H1 (cell line): ENCODE measurements at regions not wholly inside any gene's neighbourhood (a gene's known extent, or its start where the extent isn't known, plus 50 kb on each side); places are given as distances from the start of the nearest gene placed in this dataset.

Experiments used
- CTCF ChIA-PET: fragments of 300-600 bp; sonication (Branson Sonifier 250); formaldehyde crosslinking; loops from one replicate; lab custom pipeline; 2021; ENCODE audit not compliant: partially characterized antibody; lab: Charles Lee
- POLR2A ChIA-PET: fragments of 300-600 bp; sonication (Branson Sonifier 250); formaldehyde crosslinking; loops from one replicate; lab custom pipeline; 2021; ENCODE audit warnings: inconsistent platforms; ENCODE audit not compliant: partially characterized antibody; lab: Charles Lee
- DNase-seq, 2 experiments: peaks; one replicate each; pipeline versions ENCODE4 v3.0.0 to v3.0.0-alpha.2; 2010 to 2022; ENCODE audit warnings: low spot score in 2 of 2, low read depth in 1 of 2, mixed read lengths in 1 of 2
- FAIRE-seq: peaks from 2 replicates; lab custom pipeline; 2011; peaks lifted over from hg19 to GRCh38; lab: Jason Lieb, UNC
- H2AFZ ChIP-seq: 2 replicates; pipeline ENCODE4 v1.8.1; 2012; ENCODE audit warnings: low read length, inconsistent platforms
- H2AK5ac ChIP-seq: 2 replicates; pipeline ENCODE4 v1.6.1; 2013; ENCODE audit warnings: low read depth, low read length
- H2BK120ac ChIP-seq: replicated peaks from 2 replicates; pipeline ENCODE3; 2013; ENCODE audit warnings: low read depth, low read length, inconsistent platforms
- H2BK12ac ChIP-seq: 2 replicates; pipeline ENCODE4 v1.6.1; 2013; ENCODE audit warnings: low read depth, low read length
- H2BK15ac ChIP-seq: 2 replicates; pipeline ENCODE4 v1.6.1; 2013; ENCODE audit warnings: low read length
- H2BK20ac ChIP-seq: 2 replicates; pipeline ENCODE4 v1.6.1; 2013; ENCODE audit warnings: low read length
- H2BK5ac ChIP-seq: 2 replicates; pipeline ENCODE4 v1.6.1; 2013; ENCODE audit warnings: low read depth, low read length
- H3K14ac ChIP-seq: 2 replicates; pipeline ENCODE4 v1.6.1; 2013; ENCODE audit warnings: inconsistent platforms; ENCODE audit not compliant: insufficient read length
- H3K18ac ChIP-seq: 2 replicates; pipeline ENCODE4 v1.6.1; 2013; ENCODE audit warnings: low read length; ENCODE audit errors: extremely low read depth
- H3K23ac ChIP-seq: 2 replicates; pipeline ENCODE4 v1.6.1; 2013; ENCODE audit warnings: inconsistent platforms; ENCODE audit not compliant: insufficient read length
- H3K23me2 ChIP-seq: 2 replicates; pipeline ENCODE4 v1.6.1; 2013; ENCODE audit warnings: low read depth, low read length
- H3K27ac ChIP-seq: 2 replicates; pipeline ENCODE4 v1.6.1; 2011; ENCODE audit warnings: low read depth, low read length, inconsistent platforms
- H3K27me3 ChIP-seq, 4 experiments: replicated peaks in 1 of 4; 1 replicate in 1 of 4; 2 replicates in 3 of 4; pipeline versions ENCODE4 v1.6.1 to v1.8.1; 2011 to 2013; ENCODE audit warnings: low read length in 3 of 4, mild to moderate bottlenecking in 3 of 4, inconsistent platforms in 2 of 4, mixed read lengths in 2 of 4, moderate library complexity in 1 of 4; ENCODE audit not compliant: control insufficient read depth in 3 of 4, insufficient read depth in 3 of 4; ENCODE audit errors: extremely low read depth in 1 of 4
- H3K36me3 ChIP-seq, 4 experiments: 2 replicates each; pipeline versions ENCODE4 v1.6.1 to v1.8.1; 2011 to 2013; ENCODE audit warnings: mild to moderate bottlenecking in 4 of 4, low read length in 3 of 4, moderate library complexity in 2 of 4, control low read depth in 1 of 4, inconsistent platforms in 1 of 4; ENCODE audit not compliant: insufficient read depth in 4 of 4, control insufficient read depth in 2 of 4
- H3K4ac ChIP-seq: replicated peaks from 2 replicates; pipeline ENCODE3; 2013; ENCODE audit warnings: low read length, low read depth, mixed read lengths, inconsistent platforms; ENCODE audit not compliant: insufficient read length
- H3K4me1 ChIP-seq, 4 experiments: replicated peaks in 1 of 4; 1 replicate in 1 of 4; 2 replicates in 3 of 4; pipeline versions ENCODE4 v1.6.1 to v1.8.1; 2011 to 2013; ENCODE audit warnings: low read length in 3 of 4, inconsistent platforms in 2 of 4, mixed read lengths in 1 of 4; ENCODE audit not compliant: insufficient read depth in 4 of 4, control insufficient read depth in 3 of 4
- H3K4me2 ChIP-seq, 2 experiments: 2 replicates each; pipeline versions ENCODE4 v1.6.1 to v1.8.1; 2011 to 2013; ENCODE audit warnings: low read depth in 2 of 2, low read length in 2 of 2, control low read depth in 1 of 2, inconsistent platforms in 1 of 2, mild to moderate bottlenecking in 1 of 2; ENCODE audit not compliant: insufficient read depth in 1 of 2
- H3K4me3 ChIP-seq, 4 experiments: fragments of 200-600, 300-600 bp in 1 of 4; sonication (generic), shearing (Covaris generic), sonication (Bioruptor Twin) in 1 of 4; 2 replicates each; pipeline versions ENCODE4 v1.5.1 to v1.8.1; 2011 to 2016; ENCODE audit warnings: low read length in 4 of 4, low read depth in 3 of 4, control low read depth in 2 of 4, inconsistent platforms in 2 of 4, mild to moderate bottlenecking in 2 of 4, mixed read lengths in 1 of 4, moderate library complexity in 1 of 4; ENCODE audit not compliant: insufficient read depth in 2 of 4; ENCODE audit errors: extremely low read depth in 1 of 4
- H3K56ac ChIP-seq: replicated peaks from 2 replicates; pipeline ENCODE3; 2013; ENCODE audit warnings: low read depth, mild to moderate bottlenecking, mixed read lengths, low read length, inconsistent platforms; ENCODE audit not compliant: insufficient read length
- H3K79me1 ChIP-seq: 2 replicates; pipeline ENCODE4 v1.6.1; 2013; ENCODE audit warnings: low read depth, low read length, control low read depth
- H3K79me2 ChIP-seq, 2 experiments: 2 replicates each; pipeline versions ENCODE4 v1.6.1 to v1.8.1; 2012 to 2013; ENCODE audit warnings: low read length in 2 of 2, mild to moderate bottlenecking in 2 of 2, inconsistent platforms in 1 of 2; ENCODE audit not compliant: insufficient read depth in 2 of 2, control insufficient read depth in 1 of 2
- H3K9ac ChIP-seq, 4 experiments: replicated peaks in 1 of 4; 1 replicate in 1 of 4; 2 replicates in 3 of 4; pipeline versions ENCODE4 v1.6.1 to v1.8.1; 2011 to 2013; ENCODE audit warnings: low read depth in 3 of 4, low read length in 3 of 4, control low read depth in 2 of 4, mild to moderate bottlenecking in 2 of 4, moderate library complexity in 2 of 4, inconsistent platforms in 1 of 4; ENCODE audit errors: extremely low read depth in 1 of 4
- H3K9me3 ChIP-seq, 2 experiments: 2 replicates each; pipeline versions ENCODE4 v1.6.1 to v1.8.1; 2012 to 2013; ENCODE audit warnings: mild to moderate bottlenecking in 2 of 2, moderate library complexity in 2 of 2, control low read depth in 1 of 2, inconsistent platforms in 1 of 2, low read depth in 1 of 2, low read length in 1 of 2, mixed read lengths in 1 of 2; ENCODE audit not compliant: insufficient read depth in 2 of 2
- H4K20me1 ChIP-seq, 2 experiments: replicated peaks in 1 of 2; 2 replicates each; pipeline versions ENCODE3 to v1.8.1; 2011 to 2013; ENCODE audit warnings: inconsistent platforms in 2 of 2, low read length in 2 of 2, mild to moderate bottlenecking in 1 of 2; ENCODE audit not compliant: insufficient read depth in 2 of 2, control insufficient read depth in 1 of 2
- H4K5ac ChIP-seq: 2 replicates; pipeline ENCODE4 v1.6.1; 2013; ENCODE audit warnings: low read length, low read depth, mixed read lengths, inconsistent platforms; ENCODE audit not compliant: insufficient read length
- H4K8ac ChIP-seq: 2 replicates; pipeline ENCODE4 v1.8.0; 2013; ENCODE audit warnings: mild to moderate bottlenecking, moderate library complexity, low read length, inconsistent platforms; ENCODE audit not compliant: insufficient read depth; ENCODE audit errors: extremely low read depth
- H4K91ac ChIP-seq: replicated peaks from 2 replicates; pipeline ENCODE3; 2013; ENCODE audit warnings: low read length, mixed read lengths, inconsistent platforms; ENCODE audit not compliant: insufficient read length
- ASH2L ChIP-seq: fragments of 200-600, 300-600 bp; sonication (generic); IDR thresholded peaks from one replicate; pipeline ENCODE4 v1.7.1; 2017; ENCODE audit warnings: low read length
- ATF3 ChIP-seq: IDR thresholded peaks from 2 replicates; pipeline ENCODE4 v1.6.1; 2011; ENCODE audit warnings: low read depth, mild to moderate bottlenecking, low read length; ENCODE audit not compliant: insufficient read depth
- BCL11A ChIP-seq, 2 experiments: IDR thresholded peaks; one replicate each; pipeline ENCODE4 v1.6.1; 2011; ENCODE audit warnings: low read depth in 2 of 2, low read length in 2 of 2, mild to moderate bottlenecking in 2 of 2
- CTBP2 ChIP-seq: IDR thresholded peaks from 2 replicates; pipeline ENCODE4 v1.7.0; 2011; ENCODE audit warnings: borderline replicate concordance, mild to moderate bottlenecking, moderate library complexity, mixed read lengths, low read length; ENCODE audit not compliant: insufficient read depth, insufficient read length
- FOSL1 ChIP-seq: IDR thresholded peaks from 2 replicates; pipeline ENCODE4 v1.6.1; 2011; ENCODE audit warnings: mild to moderate bottlenecking, low read depth, low read length, moderate library complexity; ENCODE audit not compliant: insufficient read depth
- MAFK ChIP-seq: IDR thresholded peaks from 2 replicates; pipeline ENCODE4 v1.6.1; 2012; ENCODE audit warnings: low read depth, mild to moderate bottlenecking, improper control_type of control experiment, low read length
- NRF1 ChIP-seq: IDR thresholded peaks from 2 replicates; pipeline ENCODE4 v1.6.1; 2011; ENCODE audit warnings: mild to moderate bottlenecking, low read depth, low read length, improper control_type of control experiment
- POLR2AphosphoS5 ChIP-seq: IDR thresholded peaks from 2 replicates; pipeline ENCODE4 v1.6.1; 2011; ENCODE audit warnings: low read depth, low read length
- RBBP5 ChIP-seq: IDR thresholded peaks from 2 replicates; pipeline ENCODE4 v1.7.1; 2012; ENCODE audit warnings: low read depth, mild to moderate bottlenecking, inconsistent platforms, low read length, moderate library complexity, borderline replicate concordance
- SAP30 ChIP-seq: fragments of 300-600 bp; sonication (generic); IDR thresholded peaks from 2 replicates; pipeline ENCODE4 v1.7.1; 2012; ENCODE audit warnings: low read length, moderate library complexity, mild to moderate bottlenecking, inconsistent platforms; ENCODE audit not compliant: insufficient read depth, insufficient replicate concordance
- SIRT6 ChIP-seq: IDR thresholded peaks from one replicate; pipeline ENCODE4 v1.7.1; 2012; ENCODE audit warnings: low read length, inconsistent platforms
- TBP ChIP-seq: IDR thresholded peaks from 2 replicates; pipeline ENCODE4 v1.6.1; 2011; ENCODE audit warnings: low read depth, low read length, improper control_type of control experiment
- TCF12 ChIP-seq: IDR thresholded peaks from 2 replicates; pipeline ENCODE4 v1.6.1; 2011; ENCODE audit warnings: low read depth, mild to moderate bottlenecking, low read length
- WGBS, 2 experiments: shearing (Covaris generic) in 1 of 2; methylation state at CpG; one replicate each; pipeline versions ENCODE4 v1.1.6 to v1.1.7; 2013 to 2015; ENCODE audit warnings: low lambda C conversion rate in 2 of 2, mixed read lengths in 2 of 2, inconsistent platforms in 1 of 2, low coverage in 1 of 2, missing lambda C conversion rate in 1 of 2; ENCODE audit not compliant: insufficient replicate concordance in 2 of 2, insufficient coverage in 1 of 2, insufficient read length in 1 of 2; ENCODE audit errors: extremely low coverage in 1 of 2, missing lambda C conversion rate in 1 of 2; 5-methylcytosine and 5-hydroxymethylcytosine counted together
- TF ChIP-seq, protein P1 (sequence below): IDR thresholded peaks from 2 replicates; pipeline ENCODE4 v1.6.1; 2011; ENCODE audit warnings: low read length, improper control_type of control experiment

GRCh38 chr12:20206410-20206809 is 161.9 kb upstream of the PDE3A start:
- Histone ChIP-seq H2AFZ (no peak overlapping the region), H3K36me3 (no peaks in the 10 kb centered on the region), H4K91ac (no peak overlapping the region), H2AK5ac (no peak overlapping the region), H3K4me1 (peaks cover 0 to 3% (median under 1%) of the 10 kb centered on the region in 4 experiments; a peak in 1 of 7 replicates), H3K9ac (no peak overlapping the region), H3K79me1 (no peaks in the 10 kb centered on the region), H2BK15ac (no peak overlapping the region), H4K8ac (no peak overlapping the region), H3K4me3 (no peak overlapping the region), H3K4ac (no peak overlapping the region), H3K4me2 (no peak overlapping the region), H3K27me3 (no peaks in the 10 kb centered on the region; a peak in 1 of 7 replicates), H3K56ac (no peak overlapping the region), H3K23ac (no peak overlapping the region), H3K18ac (no peak overlapping the region), H2BK20ac (no peak overlapping the region), H4K5ac (no peak overlapping the region), H2BK5ac (no peak overlapping the region), H3K14ac (no peak overlapping the region), H3K27ac (no peak overlapping the region), H2BK12ac (no peak overlapping the region), H2BK120ac (no peak overlapping the region), H3K23me2 (no peaks in the 10 kb centered on the region), H3K79me2 (no peaks in the 10 kb centered on the region), H4K20me1 (no peaks in the 10 kb centered on the region), H3K9me3 (no peaks in the 10 kb centered on the region)
- 82% methylated on average over 2 of the region's 2 CpGs; no CpG with 5 or more reads in 1 of the 2 experiments for WGBS, 2 experiments
- FAIRE-seq (no peak), DNase-seq (no peak)
- CTCF ChIA-PET, result interaction anchor here (0.6 kb wide), 1 partner anchor 32 kb away, joined by 3 read pairs; no protein-coding TSS in a partner anchor
- POLR2A ChIA-PET, result no interaction called here
- no peak for TF ChIP-seq ATF3
- no peak for TF ChIP-seq TBP
- TF ChIP-seq MAFK, result no peak
- TF ChIP-seq POLR2AphosphoS5, result no peak
- no peak for TF ChIP-seq BCL11A (IDR thresholded peaks at IDR 0.05; ENCODE audit: low read depth in 2 of 2, low read length in 2 of 2)
- TF ChIP-seq SIRT6, result no peak
- no peak for TF ChIP-seq RBBP5
- no peak for TF ChIP-seq SAP30
- TF ChIP-seq CTBP2, result no peak
- TF ChIP-seq, protein P1, sequence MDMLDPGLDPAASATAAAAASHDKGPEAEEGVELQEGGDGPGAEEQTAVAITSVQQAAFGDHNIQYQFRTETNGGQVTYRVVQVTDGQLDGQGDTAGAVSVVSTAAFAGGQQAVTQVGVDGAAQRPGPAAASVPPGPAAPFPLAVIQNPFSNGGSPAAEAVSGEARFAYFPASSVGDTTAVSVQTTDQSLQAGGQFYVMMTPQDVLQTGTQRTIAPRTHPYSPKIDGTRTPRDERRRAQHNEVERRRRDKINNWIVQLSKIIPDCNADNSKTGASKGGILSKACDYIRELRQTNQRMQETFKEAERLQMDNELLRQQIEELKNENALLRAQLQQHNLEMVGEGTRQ, result no peak
- no peak for TF ChIP-seq TCF12
- TF ChIP-seq NRF1, result no peak
- TF ChIP-seq ASH2L, result no peak
- no peak for TF ChIP-seq FOSL1
